ENCODE measurements at regions not wholly inside any gene's neighbourhood (a gene's known extent, or its start where the extent isn't known, plus 50 kb on each side); places are given as distances from the start of the nearest gene placed in this dataset.

DNA sequence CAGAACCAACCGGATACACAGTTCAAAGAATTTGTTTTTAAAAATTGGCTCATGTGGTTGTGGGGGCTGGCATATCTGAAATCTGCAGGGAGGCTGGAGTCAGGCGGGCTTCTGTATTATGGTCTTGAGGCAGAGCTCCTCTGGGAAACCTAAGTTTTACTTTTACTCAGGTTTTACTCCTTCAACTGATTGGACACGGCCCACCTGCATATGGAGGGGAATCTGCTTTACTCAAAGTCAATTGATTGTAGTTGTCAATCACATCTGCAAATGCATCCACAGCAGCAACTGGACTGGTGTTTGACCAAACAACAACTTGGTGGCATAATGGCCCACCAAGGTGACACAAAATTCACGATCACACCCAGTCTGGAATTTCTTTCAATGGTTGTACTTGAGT lies 103.4 kb downstream of the ERMARD start:
- no peak for FAIRE-seq

DNA sequence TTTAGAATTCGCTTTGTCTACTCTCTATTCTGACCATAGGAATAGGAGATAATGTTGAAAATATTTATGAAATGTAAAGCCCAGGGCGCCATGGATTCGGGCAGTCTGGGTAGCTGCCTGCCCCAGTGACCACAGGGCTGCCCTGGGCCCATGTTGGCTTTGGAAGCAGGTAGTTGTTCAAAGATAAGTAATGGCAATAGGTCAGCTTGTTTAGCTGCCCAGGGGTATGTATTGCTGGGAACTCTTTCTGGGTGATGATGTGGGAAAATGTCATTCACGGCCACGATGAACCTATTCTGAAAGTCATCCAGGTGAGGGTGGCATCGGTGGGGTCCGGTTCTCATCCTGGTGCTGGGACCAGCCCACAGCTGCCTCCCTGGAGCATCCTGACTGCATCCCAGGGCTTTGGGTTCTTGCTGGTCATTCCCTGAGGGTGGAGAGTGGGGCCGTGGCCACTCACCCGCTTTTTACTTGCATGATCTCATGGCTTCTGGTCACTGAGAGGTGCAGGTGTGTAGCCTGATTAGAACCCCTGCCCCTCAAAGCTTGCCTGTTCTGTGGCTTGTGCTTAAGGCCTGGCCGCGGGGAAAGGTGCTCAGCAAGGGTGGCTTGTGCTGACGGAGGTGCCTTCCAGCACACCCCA lies 102.8 kb downstream of the ERMARD start:
- FAIRE-seq: no peak

DNA sequence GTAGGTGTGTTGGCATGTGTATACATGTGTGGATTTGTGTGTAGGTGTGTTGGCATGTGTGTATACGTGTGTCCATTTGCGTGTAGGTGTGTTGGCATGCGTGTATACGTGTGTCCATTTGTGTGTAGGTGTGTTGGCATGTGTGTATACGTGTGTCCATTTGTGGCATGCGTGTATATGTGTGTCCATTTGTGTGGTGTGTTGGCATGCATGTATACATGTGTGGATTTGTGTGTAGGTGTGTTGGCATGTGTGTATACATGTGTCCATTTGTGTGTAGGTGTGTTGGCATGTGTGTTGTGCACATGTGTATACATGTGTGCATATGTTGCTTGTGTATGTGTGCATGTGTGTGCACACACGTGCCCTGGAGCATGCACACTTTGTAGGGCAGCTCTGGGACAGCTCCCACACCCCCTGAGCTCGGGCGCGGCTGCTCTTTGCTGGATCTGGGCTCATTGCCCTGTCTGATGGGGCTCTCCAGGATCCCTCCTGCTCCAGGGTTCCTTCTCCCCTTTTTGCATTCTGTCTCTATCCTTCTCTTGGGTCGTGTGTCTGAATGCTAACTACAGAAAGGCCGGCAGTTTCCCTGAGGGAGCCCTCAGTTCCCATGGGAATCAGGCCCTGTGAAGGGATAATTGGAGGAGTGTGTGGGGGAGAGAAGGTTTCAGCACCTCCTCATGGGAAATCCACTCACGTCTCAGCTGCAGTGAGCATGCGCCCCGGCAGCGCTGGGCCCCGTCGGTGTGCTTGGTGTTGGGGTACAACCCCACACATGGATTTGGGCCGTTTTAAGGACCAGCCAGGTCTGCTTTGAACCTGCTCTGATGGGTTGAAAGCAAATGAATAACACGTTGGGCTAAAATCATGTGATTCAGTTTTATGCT lies 102.0 kb downstream of the ERMARD start:
- no peak for FAIRE-seq

DNA sequence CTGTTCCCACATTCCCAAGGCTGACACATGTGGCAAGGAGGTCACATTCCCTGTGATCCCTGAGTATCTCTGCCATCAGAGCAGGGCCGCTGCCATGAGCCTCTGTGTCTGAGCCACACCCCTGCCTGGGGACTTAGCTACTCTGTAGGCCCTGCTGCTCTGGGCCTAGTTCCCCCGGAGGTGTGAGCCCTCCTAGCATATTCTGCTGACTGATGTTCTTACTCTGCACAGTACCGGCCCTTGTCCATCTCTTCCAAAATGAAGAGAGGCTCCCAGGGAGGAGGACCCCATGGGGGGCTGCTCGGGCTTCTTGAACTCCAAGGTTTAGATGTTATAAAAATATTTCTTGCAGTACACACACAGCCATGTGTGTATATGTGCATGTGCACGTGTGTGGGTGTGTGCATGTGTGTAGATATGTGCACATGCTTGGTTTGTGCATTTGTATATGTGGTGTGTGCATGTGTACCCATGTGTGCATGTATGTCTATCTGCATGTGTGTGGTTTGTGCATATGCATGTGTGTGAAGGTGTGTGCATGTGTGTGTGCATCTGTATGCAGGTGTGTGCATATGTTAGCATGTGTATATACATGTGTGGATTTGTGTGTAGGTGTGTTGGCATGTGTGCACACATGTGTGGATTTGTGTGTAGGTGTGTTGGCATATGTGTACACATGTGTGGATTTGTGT lies 101.2 kb downstream of the ERMARD start:
- no peak for FAIRE-seq

DNA sequence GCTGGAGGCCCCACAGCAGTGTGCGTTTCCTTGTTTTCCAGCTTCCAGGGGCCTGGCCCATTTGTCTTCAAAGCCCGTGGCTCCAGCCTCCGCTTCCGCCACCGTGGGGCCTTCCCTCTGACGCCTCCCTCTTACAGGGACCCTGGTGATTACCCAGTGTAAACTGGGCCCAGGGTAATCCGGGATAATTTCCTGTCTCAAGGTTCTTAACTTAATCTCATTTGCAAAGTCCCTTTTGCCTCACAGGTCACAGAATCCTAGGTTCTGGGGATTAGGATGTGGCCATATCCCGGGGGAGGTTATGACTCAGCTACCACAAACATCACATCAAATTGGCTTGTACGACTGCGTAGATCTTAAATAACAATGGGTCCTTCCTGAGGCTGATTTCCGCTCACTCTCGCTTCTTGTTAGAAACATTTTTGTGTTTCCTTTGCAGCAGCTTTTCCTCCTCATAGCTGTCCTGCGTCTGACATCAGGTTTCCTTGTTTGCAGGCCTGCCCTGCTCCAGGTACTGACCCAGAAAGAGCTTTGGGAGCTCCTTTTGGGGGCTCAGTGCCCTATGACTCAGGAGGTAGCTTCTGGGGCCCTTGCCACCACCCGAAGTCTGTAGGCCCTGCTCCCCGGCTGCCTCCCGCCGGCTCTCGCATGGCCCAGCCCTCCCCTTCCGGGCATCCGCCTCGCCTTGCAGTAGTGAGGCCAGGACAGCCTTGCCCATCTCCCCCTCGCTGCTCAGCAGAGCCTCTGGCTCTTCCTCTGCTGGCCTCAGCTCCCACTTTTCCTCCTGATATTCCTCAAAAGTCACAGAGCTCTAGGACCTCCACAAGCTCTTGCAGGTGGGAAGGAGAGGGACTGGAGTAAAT lies 100.5 kb downstream of the ERMARD start:
- no peak for FAIRE-seq

DNA sequence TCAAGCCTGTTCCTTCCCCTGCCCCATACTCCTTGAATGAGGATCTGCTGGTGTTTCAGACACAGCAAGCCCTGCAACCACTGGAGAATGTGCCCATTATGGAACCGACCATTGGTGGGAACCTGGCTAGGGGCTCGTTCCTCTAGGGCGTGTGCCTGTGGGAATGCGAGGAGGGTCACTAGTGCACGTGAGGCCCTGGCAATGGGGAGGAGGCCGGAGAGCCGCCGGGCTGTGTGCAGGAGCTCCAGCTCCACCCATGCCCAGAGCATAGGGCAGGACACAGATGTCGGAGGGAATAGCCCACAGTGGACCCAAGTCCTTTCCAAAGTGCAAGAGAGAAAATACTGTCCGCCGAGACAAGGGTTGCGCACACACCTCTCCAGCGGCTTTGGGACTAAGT lies 99.3 kb downstream of the ERMARD start:
- no peak for FAIRE-seq

DNA sequence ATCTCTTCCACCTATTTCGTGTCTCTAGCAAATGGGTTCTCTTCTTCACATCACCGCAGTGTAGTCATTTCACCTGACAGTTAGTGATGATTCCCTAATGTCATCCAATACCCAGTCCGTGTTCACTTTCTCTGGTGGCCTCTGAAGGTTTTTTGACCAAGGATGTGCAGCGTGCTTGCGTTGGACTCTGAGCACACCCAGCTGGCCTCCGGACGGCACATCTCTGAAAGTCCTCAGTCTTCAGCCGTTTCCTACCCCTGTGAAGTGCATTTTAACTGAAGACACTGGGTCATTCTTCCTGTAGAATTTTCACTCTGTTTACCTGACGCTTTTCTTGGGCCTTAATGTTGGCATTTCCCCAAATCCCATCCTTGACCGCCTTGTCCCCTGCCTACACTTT lies 98.7 kb downstream of the ERMARD start:
- no peak for FAIRE-seq

DNA sequence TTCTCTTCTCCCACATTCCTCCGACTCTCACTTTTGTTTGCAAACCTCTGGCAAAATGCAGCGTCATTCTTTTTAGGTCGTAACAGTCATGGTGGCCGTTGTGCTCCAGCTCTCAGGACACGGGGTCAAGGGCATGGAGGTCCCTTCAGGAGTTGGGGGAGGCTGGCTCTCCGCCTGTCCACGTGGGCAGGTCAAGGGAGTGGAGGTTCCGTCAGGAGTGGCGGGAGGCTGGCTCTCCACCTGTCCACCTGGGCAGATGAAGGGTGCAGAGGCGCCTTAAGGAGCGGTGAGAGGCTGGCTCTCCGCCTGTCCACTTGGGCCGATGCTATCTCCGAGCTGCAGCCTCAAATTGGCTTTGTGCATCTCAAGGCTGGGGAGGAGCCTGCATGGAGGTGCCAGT lies 98.0 kb downstream of the ERMARD start:
- no peak for FAIRE-seq

DNA sequence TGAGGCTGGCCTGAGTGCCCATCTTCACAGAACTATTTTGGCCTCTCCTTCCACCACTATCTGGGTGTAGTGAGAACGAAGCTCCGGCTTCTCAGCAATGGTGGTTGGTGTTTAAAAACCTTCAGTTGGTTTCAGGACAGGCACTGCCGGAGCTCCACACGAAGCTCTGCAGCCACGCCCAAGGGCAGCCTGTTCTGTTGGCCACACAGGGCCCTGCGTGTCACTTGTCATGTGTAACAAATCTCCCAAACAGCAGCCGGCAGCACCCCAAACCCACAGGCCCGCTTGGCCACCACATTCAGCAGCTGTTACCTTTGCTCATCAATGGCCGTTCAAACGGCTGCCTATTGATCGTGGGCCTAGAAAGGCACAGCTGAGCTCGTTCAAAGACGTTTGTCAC lies 97.5 kb downstream of the ERMARD start:
- no peak for FAIRE-seq

DNA sequence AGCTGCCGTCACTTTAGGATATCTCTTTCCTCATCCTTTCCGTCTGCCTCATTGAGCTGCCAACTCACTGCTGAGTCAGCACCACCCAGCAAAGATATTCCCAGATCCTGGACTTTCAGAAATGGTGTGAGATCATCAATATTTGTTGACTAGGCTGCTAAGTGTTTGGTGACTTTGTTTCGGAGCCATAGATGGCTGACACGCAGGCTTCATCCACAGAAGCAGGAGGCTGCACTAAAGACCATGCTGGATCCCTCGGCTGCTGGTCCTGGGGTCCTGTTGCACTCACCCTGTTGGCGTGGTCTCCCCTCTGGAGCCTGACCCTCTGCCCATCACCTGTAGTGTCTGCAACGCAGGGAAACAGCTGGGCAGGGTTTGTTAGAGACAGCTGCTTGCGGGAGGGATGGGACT lies 96.5 kb downstream of the ERMARD start:
- FAIRE-seq: no peak

DNA sequence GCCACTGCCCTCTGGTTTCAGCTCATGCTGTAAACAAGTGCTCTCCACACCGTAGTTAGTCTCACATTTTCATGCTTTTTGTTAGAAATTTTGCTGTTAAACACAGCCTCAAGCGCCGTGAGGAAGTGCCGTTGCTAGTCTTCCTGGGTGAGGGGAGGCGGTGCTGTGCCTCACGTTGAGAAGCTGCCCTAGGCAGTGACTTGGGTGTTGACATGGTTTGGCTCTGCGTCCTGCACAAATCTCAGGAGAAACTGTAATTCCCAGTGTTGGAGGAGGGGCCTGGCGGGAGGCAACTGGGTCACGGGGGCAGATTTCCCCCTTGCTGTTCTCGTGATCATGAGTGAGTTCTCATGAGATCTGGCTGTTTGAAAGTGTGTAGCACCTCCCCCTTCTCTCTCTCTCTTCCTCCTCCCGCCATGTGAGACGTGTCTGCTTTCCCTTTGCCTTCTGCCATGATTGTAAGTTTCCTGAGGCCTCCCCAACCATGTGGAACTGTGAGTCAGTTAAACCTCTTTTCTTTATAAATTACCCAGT lies 95.8 kb downstream of the ERMARD start:
- no peak for FAIRE-seq

DNA sequence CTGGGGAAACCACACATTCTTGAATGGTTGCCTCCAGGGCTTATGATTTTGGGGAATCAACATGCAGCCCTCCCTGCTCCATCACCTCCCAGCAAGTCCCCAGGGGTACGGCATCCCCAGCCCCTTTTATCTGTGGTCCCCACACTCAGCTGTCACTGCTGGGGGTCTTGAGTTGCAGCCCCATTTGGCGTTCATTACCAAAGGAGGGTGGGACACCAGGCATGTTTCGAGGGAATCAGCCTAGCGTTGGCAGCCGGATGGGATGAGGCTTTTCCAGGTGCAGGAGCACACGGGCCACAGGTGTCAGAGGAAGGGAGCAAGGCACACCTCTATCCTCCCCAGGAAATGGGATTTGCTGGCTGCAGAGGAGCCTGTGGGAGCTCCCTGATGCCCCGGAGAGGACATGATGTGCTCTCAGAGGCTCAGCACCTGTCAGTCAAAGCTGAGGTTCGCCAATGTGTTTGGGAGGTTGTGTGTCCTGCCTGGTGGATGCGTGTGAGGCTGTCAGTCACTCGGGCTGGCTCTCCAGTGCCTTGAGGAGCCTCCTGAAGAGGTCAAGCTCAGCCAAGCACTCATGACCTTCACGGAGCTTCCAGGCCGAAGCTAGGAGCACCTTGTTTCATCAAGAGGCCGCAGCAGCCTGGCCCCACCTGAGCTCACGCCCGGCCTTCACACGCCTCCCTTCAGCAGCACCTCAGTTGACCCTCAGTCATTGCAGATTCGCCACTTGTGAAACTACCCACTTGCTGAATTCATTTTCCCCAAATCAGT lies 95.0 kb downstream of the ERMARD start:
- FAIRE-seq: no peak

DNA sequence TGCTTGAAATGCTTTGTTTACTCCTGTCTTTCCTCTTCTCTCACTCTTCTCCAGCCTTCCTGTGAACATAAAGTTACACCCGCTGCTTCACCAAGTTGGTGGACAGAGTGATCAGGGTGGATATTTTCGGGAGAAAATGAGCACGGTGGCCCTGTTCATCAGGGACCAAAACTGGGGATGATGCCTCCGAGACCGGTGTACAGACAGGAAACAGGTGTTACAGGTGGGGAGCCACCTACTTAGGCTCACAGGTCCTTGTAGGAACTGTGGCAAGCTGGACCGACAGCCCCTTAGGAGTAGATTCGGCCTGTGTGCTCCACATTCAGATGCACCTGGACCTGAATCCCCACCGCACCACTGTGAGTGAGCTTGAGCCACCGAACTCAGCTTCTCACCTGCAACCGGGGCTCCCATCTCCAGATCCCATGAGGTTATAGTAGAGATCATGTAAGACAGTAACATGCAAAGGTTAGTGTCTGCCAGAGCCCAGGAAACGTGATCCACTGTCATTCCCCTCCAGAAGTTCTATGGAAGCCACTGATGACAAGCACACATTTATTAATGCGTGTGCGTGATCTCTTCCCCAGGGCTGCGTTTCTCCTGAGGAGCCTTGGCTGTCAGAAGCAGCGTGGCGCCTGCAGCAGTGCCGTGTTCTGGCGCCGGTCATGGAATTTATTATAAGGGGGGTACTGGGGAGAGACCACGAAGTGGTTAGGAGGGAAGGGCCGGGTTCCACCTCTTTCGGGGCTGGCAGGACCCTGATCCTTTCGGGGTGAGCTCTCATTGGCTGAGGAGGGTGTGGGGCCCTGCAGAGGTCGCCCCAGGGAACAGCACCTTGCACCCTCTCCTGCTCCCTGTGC lies 94.2 kb downstream of the ERMARD start:
- FAIRE-seq: no peak

DNA sequence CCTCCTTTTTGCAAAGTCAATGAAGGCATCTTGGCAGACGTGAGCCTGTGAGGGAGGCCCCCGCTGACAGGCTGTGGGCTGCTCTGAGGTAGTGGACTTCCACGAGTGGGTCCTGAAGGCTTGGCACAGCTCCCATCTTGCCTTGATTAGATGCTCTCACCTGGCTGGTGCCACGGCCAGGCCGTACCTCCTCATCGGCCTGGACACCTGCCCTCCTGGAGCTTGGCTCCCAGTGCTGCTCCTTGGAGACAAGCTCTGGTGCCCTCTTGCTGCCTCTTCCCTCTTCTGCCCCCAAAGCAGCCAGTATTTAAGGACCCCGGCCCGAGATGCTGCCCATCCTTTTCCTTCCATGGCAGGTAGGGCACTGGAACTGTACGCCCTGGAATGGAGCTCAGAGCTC lies 93.5 kb downstream of the ERMARD start:
- FAIRE-seq: no peak

DNA sequence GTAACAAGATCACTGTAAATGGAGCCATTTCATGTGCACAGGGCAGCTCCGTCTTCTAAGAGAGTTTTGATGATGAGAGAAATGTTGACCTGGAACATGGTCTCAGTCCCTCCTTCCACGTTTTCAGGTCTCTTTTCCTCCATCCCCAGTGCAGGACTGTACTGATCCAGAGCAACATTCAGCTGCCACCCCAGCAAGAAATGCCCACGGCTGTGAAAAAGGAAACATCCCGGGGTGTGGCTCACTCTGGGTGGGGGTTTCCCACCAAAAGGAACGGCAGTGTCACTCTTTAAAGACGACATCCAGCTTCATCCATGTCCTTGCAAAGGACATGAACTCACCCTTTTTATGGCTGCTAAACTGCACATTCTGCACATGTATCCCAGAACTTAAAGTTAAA lies 92.6 kb downstream of the ERMARD start:
- FAIRE-seq: no peak

DNA sequence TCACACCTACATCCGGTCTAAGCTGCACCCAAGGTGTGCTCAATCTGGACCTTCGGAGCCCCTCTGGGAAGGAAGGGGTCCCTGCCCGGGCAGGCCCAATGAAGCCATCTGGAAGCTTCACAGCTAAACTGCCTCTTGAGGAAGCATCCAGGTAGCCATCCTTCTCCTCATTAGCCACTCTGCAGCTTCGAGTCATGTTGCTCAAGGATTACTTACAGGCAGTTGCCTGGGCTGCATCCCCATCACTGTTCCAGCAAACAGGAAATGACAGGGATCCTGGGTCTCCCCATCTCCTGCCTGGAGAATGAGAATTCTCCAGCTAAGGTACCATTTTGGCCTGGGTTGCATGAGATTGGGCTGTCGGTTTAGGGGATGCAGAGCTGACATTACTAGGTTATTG lies 91.7 kb downstream of the ERMARD start:
- FAIRE-seq: no peak

DNA sequence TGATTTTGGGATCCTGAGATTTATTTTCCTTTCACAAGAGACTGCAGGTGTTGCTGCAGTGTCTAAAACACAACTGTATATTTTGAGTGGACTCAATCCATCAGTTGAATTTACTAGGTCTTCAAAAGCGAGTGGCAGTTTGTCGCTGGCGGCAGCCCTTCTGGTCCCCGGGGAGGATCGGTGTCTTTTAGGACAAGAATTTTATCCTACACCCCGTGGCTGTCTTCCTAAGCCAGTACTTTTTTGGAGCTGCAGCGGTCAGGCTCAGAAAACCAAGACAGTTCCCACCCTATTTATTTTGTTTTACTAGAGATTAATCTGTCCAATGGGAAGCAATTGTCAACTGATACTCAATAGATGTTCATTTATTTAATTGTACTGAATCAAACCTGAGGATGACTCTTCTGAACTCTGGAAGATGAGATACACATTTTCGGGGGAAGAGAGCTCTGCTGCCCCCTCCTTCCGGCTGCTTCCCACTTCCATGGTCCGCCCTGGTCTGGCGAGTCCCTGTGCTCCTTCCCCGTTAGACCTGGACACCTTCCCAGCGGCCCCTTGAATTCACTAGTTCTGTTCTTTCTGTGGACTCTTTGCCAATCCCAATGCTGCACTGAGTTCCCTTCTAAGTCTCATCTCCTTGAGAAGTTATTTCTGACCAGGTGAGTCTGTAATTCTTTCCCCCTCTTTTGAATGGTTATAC lies 90.6 kb downstream of the ERMARD start:
- FAIRE-seq: no peak

DNA sequence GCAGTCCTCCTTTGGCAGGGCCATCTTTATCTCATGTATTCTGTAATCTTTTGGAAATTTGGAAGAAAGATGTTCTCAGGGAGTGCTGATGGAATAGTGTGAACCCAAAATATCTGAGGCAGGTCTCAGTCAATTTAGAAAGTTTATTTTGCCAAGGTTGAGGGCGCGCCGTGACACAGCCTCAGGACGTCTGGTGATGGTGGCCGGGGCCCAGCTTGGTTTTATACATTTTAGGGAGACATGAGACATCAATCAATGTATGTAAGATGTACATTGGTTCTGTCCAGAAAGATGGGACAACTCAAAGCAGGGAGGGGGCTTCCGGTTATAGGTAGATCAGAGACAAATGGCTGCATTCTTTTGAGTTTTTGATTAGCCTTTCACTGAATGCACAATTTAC lies 89.8 kb downstream of the ERMARD start:
- no peak for FAIRE-seq

DNA sequence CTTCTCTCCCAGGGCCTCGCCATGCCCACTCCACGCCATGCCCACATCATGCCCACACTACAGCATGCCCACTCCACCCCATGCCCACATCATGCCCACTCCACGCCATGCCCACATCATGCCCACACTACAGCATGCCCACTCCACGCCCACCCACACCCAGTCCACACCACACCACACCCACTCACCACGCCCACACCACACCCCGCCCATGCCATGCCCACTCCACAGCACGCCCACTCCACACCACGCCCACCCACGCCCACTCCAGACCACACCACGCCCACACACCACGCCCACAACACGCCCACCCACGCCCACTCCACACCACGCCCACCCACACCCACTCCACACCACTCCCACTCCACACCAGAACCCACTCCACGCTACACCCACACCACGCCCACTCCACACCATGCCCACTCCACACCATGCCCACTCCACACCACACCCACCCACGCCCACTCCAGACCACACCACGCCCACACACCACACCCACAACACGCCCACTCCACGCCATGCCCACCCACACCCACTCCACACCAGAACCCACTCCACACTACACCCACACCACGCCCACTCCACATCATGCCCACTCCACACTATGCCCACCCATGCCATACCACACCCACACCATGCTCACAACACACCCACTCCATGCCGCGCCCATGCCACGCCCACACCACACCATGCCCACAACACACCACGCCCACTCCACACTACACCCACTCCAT lies 88.6 kb downstream of the ERMARD start:
- no peak for FAIRE-seq

DNA sequence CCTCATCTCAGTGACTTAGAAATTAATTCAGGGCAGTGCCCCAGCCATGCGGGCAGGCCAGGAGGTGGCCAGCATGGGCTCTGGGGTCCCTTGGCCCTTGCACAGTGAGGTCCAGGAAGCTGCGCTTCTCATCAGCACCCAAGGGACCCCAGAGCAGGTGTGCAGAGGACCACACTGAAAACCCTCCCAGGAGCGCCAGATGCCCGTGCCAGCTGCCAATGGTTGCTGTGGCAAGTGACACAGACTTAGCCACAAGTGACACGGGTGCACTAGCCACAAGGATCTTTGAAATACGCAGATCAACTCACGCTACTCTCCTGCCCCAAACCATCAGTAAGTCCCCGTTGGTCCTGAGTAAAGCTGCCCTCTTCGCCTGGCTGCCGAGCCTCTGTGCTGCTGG lies 88.1 kb downstream of the ERMARD start:
- no peak for FAIRE-seq
